GM18502 (cell line): ENCODE measurements at regions not wholly inside any gene's neighbourhood (a gene's known extent, or its start where the extent isn't known, plus 50 kb on each side); places are given as distances from the start of the nearest gene placed in this dataset.

Experiments used
- ATAC-seq: cut with Tn5 transposase; IDR thresholded peaks from one replicate; pipeline ENCODE4 v1.9.1; 2021; ENCODE audit warnings: mild to moderate bottlenecking; ENCODE audit not compliant: unreplicated experiment, poor library complexity

DNA sequence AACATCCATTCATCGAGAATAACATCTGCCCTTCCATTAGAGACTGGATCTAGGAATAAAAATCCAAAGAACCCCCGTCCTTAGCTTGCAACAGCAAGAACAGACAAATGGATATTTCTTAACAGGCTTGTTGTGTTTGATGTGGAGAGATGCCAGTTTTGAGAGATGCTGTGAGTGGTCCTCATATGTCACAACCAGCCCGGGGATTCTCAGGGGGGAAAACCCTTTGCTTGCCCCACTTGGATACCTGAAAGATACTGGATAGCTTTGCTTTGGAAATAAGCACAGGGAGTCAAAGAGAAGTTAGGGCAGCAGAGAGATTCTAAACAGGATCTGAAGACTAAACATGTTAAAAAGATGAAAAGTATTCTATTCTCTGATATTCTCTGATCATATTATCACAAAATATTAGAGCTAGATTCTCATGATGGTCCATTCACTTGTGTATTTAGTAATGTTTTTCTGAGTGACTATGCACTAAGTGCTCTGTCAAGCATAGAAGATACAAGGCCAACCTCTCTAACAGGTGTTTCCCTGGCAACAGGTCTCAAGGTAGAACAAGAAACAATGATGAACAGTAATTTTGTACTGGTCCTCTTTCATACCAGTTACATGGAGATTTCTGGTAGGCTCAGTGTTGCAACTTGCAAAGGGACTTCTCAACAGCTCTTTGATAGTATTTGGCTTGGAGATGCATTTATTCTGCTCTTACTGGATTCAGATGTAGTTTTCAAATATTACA lies 348.2 kb downstream of the MYCN start:
- ATAC-seq, result no peak

DNA sequence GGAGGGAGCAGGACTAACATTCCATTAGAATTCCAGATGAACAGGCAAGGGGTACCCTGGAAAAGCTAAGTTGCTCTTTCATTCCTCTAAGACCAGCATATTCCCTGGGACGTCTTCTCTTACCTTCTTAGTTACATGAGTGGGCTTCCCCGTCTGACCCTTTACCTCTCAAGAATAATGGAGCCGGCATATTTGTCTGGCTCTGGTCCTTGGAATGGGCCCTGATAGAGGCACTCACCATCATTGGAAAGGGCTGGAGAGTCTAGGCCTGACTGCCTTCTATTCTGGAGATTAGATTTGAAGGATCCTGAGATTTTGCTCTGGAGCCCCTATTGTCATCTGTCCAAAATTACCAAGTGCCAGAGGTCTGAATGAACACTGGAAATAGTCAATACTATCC lies 347.5 kb downstream of the MYCN start:
- no peak for ATAC-seq

DNA sequence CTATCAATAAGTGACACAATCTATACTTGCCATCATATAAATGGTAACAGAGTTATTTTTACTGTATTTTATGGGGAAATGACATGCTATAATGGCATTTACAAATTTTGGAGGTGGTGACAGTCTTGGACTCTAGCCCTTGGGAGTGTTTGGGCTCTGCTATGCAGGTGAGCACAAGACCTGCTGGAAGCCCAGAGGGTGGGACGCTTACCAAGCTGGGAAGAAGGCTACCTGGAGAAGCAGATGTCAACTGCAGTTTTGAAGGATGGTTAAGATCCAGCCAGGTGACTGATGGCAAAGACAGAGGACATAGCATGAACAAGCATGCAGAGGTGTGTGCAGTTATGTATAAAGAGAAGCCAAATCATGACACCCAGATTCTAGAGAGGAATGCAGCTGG lies 346.9 kb downstream of the MYCN start:
- ATAC-seq, result no peak

DNA sequence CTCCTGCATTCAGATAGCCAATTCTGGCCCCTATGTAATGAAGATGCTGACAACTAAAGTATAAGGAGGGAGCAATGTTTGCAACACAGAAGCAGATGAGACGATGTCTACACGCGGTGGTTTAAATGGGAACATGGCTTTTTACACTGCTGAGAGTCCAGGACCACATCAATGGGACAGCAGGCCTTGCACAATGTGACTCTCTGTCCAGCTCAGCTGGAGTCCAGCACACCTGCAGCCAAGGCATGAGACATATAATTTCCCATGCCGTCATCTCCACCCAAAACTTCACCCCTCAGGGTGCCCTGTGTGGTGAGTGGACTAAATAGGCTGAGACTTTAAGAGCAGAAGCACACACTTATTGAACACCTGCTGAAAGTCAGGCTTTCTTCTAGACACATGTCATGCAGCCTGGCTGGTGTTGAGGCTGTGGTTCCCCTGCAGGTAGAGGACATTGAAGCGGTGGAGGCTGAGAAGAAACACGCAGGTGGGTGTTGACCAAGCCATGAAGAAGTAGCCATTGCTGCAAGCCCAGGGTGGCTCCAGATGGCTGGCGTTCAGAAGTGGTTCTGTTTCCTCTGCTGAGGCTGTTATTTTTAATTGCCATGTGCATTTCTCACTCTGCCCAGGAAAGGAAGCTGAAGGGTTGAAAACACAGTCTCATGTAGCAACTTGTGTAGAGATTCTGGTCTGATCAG lies 345.6 kb downstream of the MYCN start:
- ATAC-seq, result no peak

DNA sequence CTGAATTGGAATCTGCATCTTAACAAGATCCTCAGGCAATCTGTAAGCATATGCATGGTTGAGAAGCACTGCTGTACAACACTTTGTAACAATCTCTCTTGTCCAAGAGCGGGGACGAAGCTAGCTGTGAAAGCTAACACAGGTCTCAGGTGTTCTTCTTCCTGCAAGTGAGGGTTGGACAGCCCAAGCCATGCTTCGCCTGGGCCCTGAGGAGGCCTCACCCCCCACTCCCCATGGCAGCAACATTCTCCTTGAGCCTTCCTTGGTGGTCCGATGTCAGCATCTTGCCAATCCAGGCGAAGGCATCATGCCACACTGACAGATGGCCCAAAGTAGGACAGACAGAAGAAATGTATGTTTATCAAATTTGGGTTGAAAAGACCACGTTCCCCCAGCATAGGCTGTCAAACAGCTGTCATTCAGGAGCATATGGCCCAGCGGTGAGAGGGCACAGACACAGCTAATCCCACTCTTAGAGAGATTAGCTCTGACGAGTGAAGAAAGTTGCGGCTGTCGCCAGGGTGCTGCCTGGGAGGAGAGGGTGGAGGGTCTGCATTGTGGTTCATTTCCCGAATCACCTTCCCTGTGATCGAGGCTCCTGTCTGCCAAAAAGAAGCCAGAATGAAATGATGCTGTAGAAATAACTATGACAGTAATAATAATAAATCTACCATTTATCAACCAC lies 344.7 kb downstream of the MYCN start:
- ATAC-seq, result no peak

DNA sequence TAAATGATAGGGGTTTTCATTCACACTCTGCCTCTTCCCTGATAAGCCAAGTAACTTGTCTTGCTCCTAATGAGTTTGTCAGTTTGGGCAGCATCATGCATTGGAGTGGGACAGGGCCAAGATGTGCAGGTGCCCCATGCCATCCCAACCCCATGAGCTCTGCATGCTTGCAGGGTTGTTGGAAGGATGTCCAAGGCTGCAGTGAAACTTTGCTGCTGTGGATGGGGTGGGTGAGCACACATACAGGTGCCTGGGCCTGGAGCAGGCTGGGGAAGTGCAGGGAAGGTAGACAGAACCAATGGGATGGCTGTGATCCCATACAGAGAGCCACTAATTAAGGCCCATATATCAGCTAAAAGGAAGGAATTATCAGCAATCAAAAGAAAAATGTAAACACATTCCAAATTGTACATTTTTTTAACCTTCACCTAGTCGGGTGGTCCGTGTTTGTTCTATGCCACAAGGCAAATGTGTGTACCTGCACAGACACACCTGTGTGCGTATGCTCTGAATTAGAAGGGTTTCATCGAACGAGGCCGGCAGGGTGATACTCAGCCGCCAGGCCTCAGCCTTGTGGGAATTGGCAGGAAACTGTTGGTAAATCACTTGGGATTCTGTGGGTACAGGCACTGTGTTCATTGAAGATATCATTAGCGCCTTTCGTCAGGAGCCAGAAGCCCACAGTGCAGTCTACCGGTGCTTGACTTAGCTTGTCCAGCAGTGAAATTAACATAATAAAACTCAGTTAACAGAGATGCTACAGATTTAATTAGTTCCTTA lies 342.9 kb downstream of the MYCN start:
- ATAC-seq, result no peak

DNA sequence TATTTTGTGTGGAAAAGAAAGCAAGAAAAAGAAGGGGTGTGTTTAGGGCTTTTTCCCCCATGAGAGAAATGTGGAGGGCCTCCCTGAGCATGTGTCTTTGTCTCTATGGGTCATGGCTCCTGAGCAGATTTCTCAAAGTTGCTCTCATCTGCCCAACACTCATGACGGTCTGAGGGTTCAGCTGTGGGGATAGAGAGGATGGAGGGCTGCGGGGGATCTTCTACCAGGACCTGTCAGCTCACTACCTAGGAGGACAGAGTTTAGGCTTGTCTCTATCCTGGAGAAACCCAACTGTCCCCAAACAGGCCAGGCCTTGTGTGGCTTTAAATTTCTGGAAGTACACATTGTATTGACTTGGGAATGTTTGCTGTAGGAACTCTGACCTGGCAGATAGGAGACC lies 342.2 kb downstream of the MYCN start:
- no peak for ATAC-seq

DNA sequence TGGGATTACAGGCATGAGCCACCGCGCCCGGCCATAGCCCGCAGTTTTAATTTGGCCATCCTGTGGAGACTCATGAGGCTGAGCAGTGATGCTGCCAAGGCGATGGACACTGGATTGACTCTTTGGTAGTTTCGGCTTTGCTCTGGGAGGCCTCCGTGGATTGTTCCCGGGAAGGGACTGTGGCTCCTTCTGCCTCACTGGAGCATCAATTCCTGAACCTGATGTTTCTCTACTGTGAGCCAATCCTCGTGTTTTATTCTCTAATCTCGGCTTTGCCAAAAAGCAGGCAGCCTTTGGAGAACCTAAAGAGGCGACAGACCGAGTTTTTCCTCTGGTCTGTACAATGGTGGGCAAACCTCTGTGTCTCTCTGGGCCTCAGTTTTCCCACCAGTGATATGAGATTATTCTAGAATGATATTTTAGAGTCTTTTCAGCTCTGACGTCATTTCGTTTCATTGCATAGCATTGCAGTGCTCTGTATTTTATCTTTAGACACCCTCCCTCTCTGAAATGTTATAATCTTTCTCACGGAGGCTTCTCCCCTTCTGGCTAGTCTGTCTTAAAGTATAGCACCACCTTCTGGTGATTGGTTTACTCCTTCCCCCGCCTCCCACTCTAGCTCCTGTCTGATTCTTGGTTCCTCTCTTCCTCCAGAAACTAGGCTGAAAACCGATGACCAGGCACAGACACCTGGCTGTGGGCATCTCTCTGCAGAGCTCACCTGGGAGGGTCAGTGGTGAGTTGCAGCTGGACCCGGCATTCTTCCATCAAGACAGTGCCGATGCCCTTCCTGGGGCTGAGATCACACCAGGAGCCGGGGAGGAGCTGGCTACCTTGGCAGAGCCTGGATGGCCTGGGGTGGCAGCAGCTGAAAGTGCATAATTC lies 341.3 kb downstream of the MYCN start:
- ATAC-seq, result no peak

DNA sequence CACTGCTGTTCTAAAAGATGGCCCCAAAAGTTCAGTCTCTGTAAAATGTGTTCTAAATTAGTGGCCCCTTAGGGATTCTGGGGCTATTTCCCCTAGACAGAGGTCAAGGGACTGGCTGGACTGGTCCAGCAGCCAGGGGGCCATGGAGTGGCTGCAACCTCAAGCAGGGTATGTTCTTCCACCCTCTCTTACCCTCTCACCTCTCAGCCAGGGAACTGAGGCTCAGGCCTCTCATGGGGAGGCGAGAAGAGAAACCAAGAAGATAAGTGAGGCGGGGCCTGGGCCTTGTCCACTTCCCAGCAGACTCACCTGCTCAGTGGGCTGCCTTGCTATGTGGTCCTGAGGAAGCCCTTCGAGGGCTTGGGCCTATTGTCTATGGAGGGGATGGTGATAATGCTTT lies 339.7 kb downstream of the MYCN start:
- ATAC-seq, result no peak

DNA sequence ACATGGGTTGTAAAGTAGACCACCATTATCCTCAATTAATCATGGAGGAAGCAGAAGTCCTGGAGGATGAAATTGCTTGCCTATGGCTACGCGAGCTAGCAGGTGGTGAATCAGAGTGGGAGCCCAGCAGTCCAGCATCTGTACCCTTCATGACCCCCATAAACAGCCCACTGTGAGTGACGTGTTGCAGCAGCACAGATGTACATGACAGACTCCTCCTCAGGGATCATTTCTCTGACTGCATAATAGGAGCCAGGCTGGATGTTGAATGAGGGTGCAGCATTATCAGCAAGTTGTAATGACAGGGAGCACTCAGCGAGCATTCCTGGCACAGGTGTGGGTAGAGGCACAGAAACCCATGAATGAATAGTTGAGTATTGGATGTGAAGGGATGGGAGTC lies 339.3 kb downstream of the MYCN start:
- no peak for ATAC-seq

DNA sequence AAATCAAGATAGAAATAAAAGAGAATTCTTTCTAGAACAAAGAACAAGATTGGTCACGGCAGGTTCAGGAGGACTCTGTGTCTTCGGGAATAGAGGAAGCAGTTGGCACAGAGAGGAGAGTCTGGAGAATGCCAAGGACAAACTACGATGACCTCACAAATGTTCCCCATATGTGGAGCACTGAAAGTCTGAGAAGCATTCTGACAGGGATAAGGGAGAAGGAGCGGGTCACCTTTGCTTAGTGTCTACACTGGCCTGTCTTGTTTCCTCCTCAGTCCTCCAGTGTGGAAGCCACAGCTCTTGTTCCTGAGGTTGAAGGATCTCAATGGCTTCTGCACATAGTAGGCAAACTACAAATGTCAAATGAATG lies 338.8 kb downstream of the MYCN start:
- ATAC-seq, result no peak

DNA sequence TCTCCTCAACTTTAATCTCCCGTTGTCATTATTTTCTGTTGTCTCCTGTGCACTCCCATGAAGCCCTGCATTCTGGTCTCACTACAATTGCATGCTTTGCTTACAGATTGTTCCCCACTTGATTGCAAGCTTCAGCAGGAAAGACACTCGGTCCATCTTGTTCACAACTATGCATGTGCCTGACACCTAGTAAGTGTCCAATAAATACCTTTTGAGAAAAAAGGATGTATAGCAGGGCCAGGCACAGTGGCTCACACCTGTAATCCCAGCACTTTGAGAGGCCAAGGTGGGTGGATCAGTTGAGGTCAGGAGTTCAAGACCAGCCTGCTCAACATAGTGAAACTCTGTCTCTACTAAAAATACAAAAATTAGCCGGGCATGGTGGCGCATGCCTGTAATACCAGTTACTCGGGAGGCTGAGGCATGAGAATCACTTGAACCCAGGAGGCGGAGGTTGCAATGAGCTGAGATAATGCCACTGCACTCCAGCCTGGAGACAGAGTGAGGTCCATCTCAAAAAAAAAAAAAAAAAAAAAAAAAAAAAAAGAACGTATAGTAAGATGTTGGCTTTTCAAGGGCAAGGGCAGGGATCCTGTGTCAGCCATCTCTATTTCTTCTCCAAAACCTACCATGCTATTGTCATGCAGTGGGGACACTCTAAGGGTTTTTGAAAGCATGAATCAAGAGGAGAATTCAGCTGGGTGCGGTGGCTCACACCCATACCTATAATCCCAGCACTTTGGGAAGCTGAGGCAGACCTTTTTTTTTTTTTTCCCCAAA lies 338.3 kb downstream of the MYCN start:
- ATAC-seq, result no peak

DNA sequence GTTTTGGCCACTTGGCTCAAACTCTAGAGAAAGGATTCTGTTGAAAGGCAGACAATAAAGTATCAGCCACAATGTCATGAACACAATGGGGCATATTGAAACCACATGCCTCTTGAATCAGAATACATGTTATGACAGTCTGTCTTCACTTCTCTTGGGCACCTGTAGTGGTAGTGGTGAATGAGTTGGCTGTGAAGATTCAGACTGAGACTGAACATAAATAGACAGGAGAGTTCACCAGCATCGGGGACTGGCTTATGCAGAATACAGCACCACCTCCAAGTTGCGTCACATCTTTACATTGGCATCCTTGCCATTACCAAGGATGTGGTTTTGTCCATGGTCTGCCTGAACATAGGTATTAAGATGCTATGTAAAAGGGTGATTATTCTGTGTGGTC lies 336.8 kb downstream of the MYCN start:
- no peak for ATAC-seq

DNA sequence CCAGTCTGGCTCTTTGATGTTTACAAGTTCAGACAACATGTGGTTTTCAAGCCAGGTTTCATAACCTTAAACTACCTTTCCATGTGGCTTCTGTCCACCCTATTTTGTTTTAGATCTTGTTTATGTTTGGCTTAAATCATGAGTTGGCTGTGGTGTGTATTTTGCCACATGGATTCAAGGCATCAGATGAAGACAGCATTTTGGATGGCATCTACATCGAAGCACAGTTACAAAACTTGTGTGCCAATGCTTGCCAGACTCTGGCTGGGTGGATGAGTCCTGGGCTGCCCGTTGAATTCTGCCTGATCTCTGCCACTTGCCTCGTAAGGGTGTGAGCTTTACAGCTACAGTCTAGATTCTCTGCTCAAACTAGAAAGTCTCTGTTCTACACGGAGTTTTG lies 335.3 kb downstream of the MYCN start:
- no peak for ATAC-seq

DNA sequence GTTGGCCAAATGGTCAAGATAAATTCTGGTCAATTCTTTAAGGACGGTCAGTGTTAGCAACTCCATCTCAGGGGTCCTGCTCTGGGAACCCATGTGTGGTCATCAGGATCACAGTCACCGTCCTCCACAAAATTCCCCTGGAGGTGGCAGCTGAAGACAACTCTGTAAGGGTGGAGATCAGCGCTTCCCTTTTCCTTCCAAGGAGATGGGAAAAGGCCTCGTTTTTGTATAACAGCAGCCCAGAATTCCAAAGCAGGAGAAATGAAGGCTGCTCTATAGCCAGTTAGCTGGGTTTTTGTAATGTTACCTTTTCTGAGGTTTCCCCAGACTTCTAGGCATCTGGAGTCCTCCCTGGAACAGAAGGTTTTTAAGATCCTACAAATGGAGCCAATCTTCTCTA lies 334.8 kb downstream of the MYCN start:
- ATAC-seq, result no peak

DNA sequence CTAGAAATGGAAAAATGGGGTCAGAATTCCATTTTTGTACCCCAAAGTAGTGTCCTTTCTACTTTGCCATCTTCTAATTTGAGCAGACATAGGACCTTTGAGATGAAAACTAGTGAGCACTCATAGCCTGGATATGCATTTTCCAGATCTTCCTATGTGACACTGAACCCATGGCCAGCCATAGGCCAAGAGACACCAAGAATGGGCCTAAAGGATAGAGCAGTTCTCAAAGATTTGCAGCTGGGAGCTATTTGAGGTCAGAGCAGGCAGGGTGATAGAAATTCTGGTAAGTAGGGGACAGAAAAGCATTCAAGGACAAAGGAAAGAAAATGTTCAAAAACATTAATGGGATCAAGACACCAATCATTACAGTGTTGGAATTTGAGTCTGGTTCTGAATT lies 332.8 kb downstream of the MYCN start:
- ATAC-seq, result no peak

DNA sequence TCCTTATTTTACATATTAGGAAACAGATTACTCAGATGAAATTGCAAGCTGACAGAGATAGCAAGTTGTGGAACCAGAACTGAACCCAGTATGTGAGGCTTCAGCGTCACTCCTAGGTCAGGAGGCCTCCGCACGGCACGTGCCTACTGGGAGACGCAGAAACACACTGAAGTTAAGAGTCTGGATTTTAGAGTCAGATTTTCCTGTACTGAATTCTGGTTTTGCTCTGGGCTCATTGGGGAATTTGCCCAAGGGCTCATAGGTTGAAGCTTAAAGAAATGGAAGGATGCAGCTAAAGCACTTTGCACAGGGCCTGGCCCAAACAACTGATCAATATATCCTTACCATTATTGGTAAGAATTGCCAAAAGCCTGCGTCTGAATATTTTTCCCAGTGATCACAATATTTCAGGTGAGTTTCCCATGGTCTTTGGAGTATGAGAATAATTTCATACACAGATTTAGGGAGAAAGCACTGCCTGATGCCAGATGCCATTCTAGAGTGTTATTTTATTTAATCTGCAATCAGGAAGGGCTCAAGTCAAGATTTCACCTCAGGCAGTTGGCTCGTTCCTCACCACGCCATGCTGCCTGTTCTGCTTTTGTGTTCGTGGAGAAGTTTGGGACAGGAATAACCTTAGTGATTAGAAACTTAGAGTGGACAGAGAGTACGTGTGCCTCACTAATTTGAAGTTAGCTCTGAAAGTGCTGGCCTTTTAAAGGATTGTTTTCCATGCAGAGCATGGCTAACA lies 331.9 kb downstream of the MYCN start:
- ATAC-seq, result no peak

DNA sequence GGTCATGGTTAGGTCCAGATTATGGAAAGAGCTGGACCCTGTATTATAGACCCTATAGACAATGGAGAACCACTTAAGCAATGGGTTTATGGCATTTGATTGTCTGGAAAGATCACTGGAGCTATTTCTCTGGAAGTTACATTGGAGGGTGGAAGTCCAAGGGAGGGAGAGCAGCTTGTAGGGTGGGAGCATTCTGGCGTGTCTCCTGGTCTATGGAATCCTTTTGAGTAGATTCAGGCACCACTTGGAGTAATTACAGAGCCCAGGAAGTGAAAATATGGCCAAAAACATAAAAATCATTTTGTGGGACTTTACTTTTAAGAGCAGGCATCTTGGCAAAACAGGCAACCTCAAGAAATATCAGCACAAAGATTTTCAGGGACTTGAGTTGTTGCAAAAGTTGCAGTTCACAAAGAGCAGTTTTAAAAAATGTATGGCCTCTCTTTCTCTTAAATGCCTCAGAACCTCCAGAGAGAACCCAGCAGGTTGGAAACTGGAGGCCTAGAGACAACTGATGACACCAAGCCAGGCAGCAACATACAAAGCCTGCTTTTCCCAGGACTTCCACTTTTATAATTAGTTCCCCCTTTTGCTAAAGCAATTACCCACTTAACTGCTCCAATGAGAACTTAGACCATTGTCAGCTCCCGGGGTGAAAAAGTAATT lies 331.0 kb downstream of the MYCN start:
- ATAC-seq, result no peak
